Coronary artery (tissue), 2 donors: ENCODE measurements at regions not wholly inside any gene's neighbourhood (a gene's known extent, or its start where the extent isn't known, plus 50 kb on each side); places are given as distances from the start of the nearest gene placed in this dataset.
A peak's percentile ranks its signal among the peaks of the same experiment; 100 is the strongest.
"Not testable (repeated sequence)": the region's sequence is repeated elsewhere in the genome, so short reads cannot be mapped to it uniquely, and the experiment has no call there.

ENCODE experiments used
- DNase-seq: peaks from one replicate; pipeline ENCODE4 v3.0.0-alpha.2; 2017; ENCODE audit warnings: low spot score
- H3K27ac ChIP-seq, 2 donors: fragments of 200-600 bp; sonication (generic); one replicate each; pipeline ENCODE4 v1.5.1; 2016 to 2019
- H3K4me3 ChIP-seq: fragments of 200-600 bp; sonication (generic); 2 replicates; pipeline ENCODE4 v1.5.1; 2016; ENCODE audit warnings: mild to moderate bottlenecking, moderate library complexity
- CTCF ChIP-seq: fragments of 200-600 bp; sonication (generic); IDR thresholded peaks from one replicate; pipeline ENCODE4 v1.5.1; 2019; ENCODE audit warnings: antibody characterized with exemption

GRCh38 chr1:168490306-168490705 is 53.5 kb downstream of the XCL2 start:
- Histone ChIP-seq H3K27ac (no peak overlapping the region), H3K4me3 (no peak overlapping the region)
- no peak for DNase-seq
- TF ChIP-seq CTCF: no peak

GRCh38 chr1:168488138-168488537 is 55.7 kb downstream of the XCL2 start:
- DNase-seq: no peak
- H3K27ac ChIP-seq: no peak overlapping the region
- no peak for TF ChIP-seq CTCF
- H3K4me3 ChIP-seq: no peak overlapping the region

GRCh38 chr1:168486820-168487219 is 57.0 kb downstream of the XCL2 start:
- H3K27ac ChIP-seq, H3K4me3 ChIP-seq, DNase-seq: not testable (repeated sequence)

GRCh38 chr1:168485048-168485447 is 58.7 kb downstream of the XCL2 start:
- H3K27ac ChIP-seq: peak overlapping the region in 1 of 2 donors; percentile 67
- no peak for DNase-seq
- H3K4me3 ChIP-seq: no peak overlapping the region
- no peak for TF ChIP-seq CTCF

- DNase-seq: no peak
- peak overlapping the region in 1 of 2 donors; percentile 50 for H3K27ac ChIP-seq
- no peak for TF ChIP-seq CTCF
- no peak overlapping the region for H3K4me3 ChIP-seq
These were observed 59.7 kb downstream of the XCL2 start for GRCh38 chr1:168484083-168484482.

GRCh38 chr1:168483539-168483938 is 60.3 kb downstream of the XCL2 start:
- DNase-seq: no peak
- H3K27ac ChIP-seq: peak overlapping the region in 1 of 2 donors; percentile 50

GRCh38 chr1:168482106-168482505 is 61.7 kb downstream of the XCL2 start:
- no peak overlapping the region for H3K27ac ChIP-seq
- TF ChIP-seq CTCF: no peak
- DNase-seq: no peak

More at GRCh38 chr1:168483539-168483938, 60.3 kb downstream of the XCL2 start:
- TF ChIP-seq CTCF: no peak
- no peak overlapping the region for H3K4me3 ChIP-seq

GRCh38 chr1:168481586-168481985 is 62.2 kb downstream of the XCL2 start:
- Histone ChIP-seq H3K4me3 (no peak overlapping the region), H3K27ac (peak overlapping the region in 1 of 2 donors; percentile 6)
- no peak for DNase-seq
- no peak for TF ChIP-seq CTCF

More at GRCh38 chr1:168482106-168482505, 61.7 kb downstream of the XCL2 start:
- no peak overlapping the region for H3K4me3 ChIP-seq
